ENCODE measurements at regions not wholly inside any gene's neighbourhood (a gene's known extent, or its start where the extent isn't known, plus 50 kb on each side); places are given as distances from the start of the nearest gene placed in this dataset.

GRCh38 chr18:2087877-2088673 is 483.2 kb downstream of the METTL4 start:
- TF ChIP-seq CTCF (IDR thresholded peaks at IDR 0.05), result no peak
- peak overlapping the region; percentile 64 for H3K27ac ChIP-seq
- no peak overlapping the region for H3K4me3 ChIP-seq (ENCODE audit: low read depth in 1 of 2, low read length in 1 of 2)
- H3K36me3 ChIP-seq, result no peaks in the 10 kb centered on the region
- no peaks in the 10 kb centered on the region for H3K9me3 ChIP-seq
- H3K27me3 ChIP-seq, result no peaks in the 10 kb centered on the region
- H3K4me1 ChIP-seq (ENCODE audit: control insufficient read depth in 1 of 2, insufficient read depth in 1 of 2, low read depth in 1 of 2, low read length in 1 of 2), result peaks cover 19 to 26% of the 10 kb centered on the region in 2 experiments

- H3K36me3 ChIP-seq, result no peaks in the 10 kb centered on the region
- H3K27me3 ChIP-seq, result no peaks in the 10 kb centered on the region
- H3K9me3 ChIP-seq, result no peaks in the 10 kb centered on the region
- H3K4me1 ChIP-seq (ENCODE audit: control insufficient read depth in 1 of 2, insufficient read depth in 1 of 2, low read depth in 1 of 2, low read length in 1 of 2), result peaks cover 19 to 26% of the 10 kb centered on the region in 2 experiments
- TF ChIP-seq CTCF (IDR thresholded peaks at IDR 0.05), result no peak
- H3K4me3 ChIP-seq (ENCODE audit: low read depth in 1 of 2, low read length in 1 of 2), result no peak overlapping the region
- H3K27ac ChIP-seq, result no peak overlapping the region
Observed at GRCh38 chr18:2089396-2089795, 481.9 kb downstream of the METTL4 start.

- H3K36me3 ChIP-seq, result no peaks in the 10 kb centered on the region
- H3K27me3 ChIP-seq, result no peaks in the 10 kb centered on the region
- H3K27ac ChIP-seq, result no peak overlapping the region
- TF ChIP-seq CTCF (IDR thresholded peaks at IDR 0.05), result no peak
- H3K4me3 ChIP-seq (ENCODE audit: low read depth in 1 of 2, low read length in 1 of 2), result no peak overlapping the region
- H3K4me1 ChIP-seq (ENCODE audit: control insufficient read depth in 1 of 2, insufficient read depth in 1 of 2, low read depth in 1 of 2, low read length in 1 of 2), result peaks cover 19 to 26% of the 10 kb centered on the region in 2 experiments
- H3K9me3 ChIP-seq, result no peaks in the 10 kb centered on the region
Observed at GRCh38 chr18:2091937-2092336, 479.4 kb downstream of the METTL4 start.

GRCh38 chr18:2096551-2096950 is 474.8 kb downstream of the METTL4 start:
- no peak overlapping the region for H3K4me3 ChIP-seq (ENCODE audit: low read depth in 1 of 2, low read length in 1 of 2)
- TF ChIP-seq CTCF (IDR thresholded peaks at IDR 0.05), result no peak
- H3K27ac ChIP-seq, result no peak overlapping the region
- no peaks in the 10 kb centered on the region for H3K9me3 ChIP-seq
- no peaks in the 10 kb centered on the region for H3K27me3 ChIP-seq
- H3K4me1 ChIP-seq (ENCODE audit: control insufficient read depth in 1 of 2, insufficient read depth in 1 of 2, low read depth in 1 of 2, low read length in 1 of 2), result no peaks in the 10 kb centered on the region
- H3K36me3 ChIP-seq, result no peaks in the 10 kb centered on the region

- Histone ChIP-seq H3K27ac (no peak overlapping the region), H3K4me3 (ENCODE audit: low read depth in 1 of 2, low read length in 1 of 2) (no peak overlapping the region), H3K27me3 (no peaks in the 10 kb centered on the region), H3K36me3 (no peaks in the 10 kb centered on the region), H3K4me1 (ENCODE audit: control insufficient read depth in 1 of 2, insufficient read depth in 1 of 2, low read depth in 1 of 2, low read length in 1 of 2) (no peaks in the 10 kb centered on the region), H3K9me3 (no peaks in the 10 kb centered on the region)
- TF ChIP-seq CTCF (IDR thresholded peaks at IDR 0.05), result no peak
Observed at GRCh38 chr18:2100694-2101213, 470.6 kb downstream of the METTL4 start.
